Spleen (tissue), 11 donors: ENCODE measurements at regions not wholly inside any gene's neighbourhood (a gene's known extent, or its start where the extent isn't known, plus 50 kb on each side); places are given as distances from the start of the nearest gene placed in this dataset.
A peak's percentile ranks its signal among the peaks of the same experiment; 100 is the strongest.

Source experiments
- DNase-seq: peaks from one replicate; pipeline ENCODE4 v3.0.0-alpha.2; 2020
- H3K27ac ChIP-seq, 8 donors: fragments of 200-600 bp; sonication (generic) in 7 of 8; 1 replicate in 4 of 8; 2 replicates in 4 of 8; pipeline versions ENCODE4 v1.5.0 to v1.8.0; 2016 to 2021; ENCODE audit warnings: inconsistent platforms in 4 of 8, mild to moderate bottlenecking in 4 of 8, moderate library complexity in 1 of 8
- H3K27me3 ChIP-seq, 7 donors: fragments of 200-600 bp; sonication (generic) in 6 of 7; replicated peaks in 1 of 7; 1 replicate in 4 of 7; 2 replicates in 3 of 7; pipeline versions ENCODE4 v1.5.0 to v1.8.0; 2016 to 2021; ENCODE audit warnings: inconsistent platforms in 3 of 7, mild to moderate bottlenecking in 1 of 7
- H3K36me3 ChIP-seq, 6 donors: fragments of 200-600 bp; sonication (generic) in 5 of 6; 1 replicate in 4 of 6; 2 replicates in 2 of 6; pipeline versions ENCODE4 v1.5.0 to v1.8.0; 2016 to 2021; ENCODE audit warnings: inconsistent platforms in 2 of 6
- H3K4me1 ChIP-seq, 6 donors: fragments of 200-600 bp; sonication (generic) in 5 of 6; 1 replicate in 3 of 6; 2 replicates in 3 of 6; pipeline versions ENCODE4 v1.5.0 to v1.8.0; 2016 to 2021; ENCODE audit warnings: inconsistent platforms in 3 of 6
- H3K4me3 ChIP-seq, 8 donors: fragments of 200-600 bp; sonication (generic) in 7 of 8; 1 replicate in 4 of 8; 2 replicates in 4 of 8; pipeline versions ENCODE4 v1.5.0 to v1.8.0; 2016 to 2021; ENCODE audit warnings: inconsistent platforms in 4 of 8, mild to moderate bottlenecking in 4 of 8, moderate library complexity in 2 of 8
- H3K9me3 ChIP-seq, 8 donors: fragments of 200-600 bp; sonication (generic) in 7 of 8; 1 replicate in 4 of 8; 2 replicates in 4 of 8; pipeline versions ENCODE4 v1.5.0 to v1.8.0; 2016 to 2021; ENCODE audit warnings: inconsistent platforms in 4 of 8
- POLR2A ChIP-seq, 3 donors: fragments of 450-650 bp; IDR thresholded peaks; one replicate each; pipeline ENCODE4 v1.5.1; 2017; ENCODE audit warnings: antibody characterized with exemption in 3 of 3, mild to moderate bottlenecking in 1 of 3
- POLR2AphosphoS5 ChIP-seq, 3 donors: sonication (generic); formaldehyde crosslinking; IDR thresholded peaks; one replicate each; pipeline ENCODE4 v1.5.1; 2017; ENCODE audit warnings: antibody characterized with exemption in 3 of 3
- WGBS, 5 donors: extraction: QIAGEN DNeasy Blood & Tissue Kit in 3 of 5; methylation state at CpG; one replicate each; pipeline versions ENCODE4 v1.1.5 to v1.1.7; 2013 to 2018; 5-methylcytosine and 5-hydroxymethylcytosine counted together
- intact Hi-C: fragments of 100-400 bp; cut with DNase I; formaldehyde crosslinking; loops from one replicate; pipeline ENCODE4 v1.15.0; 2023; ENCODE audit warnings: low total_unique reads
- TF ChIP-seq, protein P1 (sequence below), 11 experiments: fragments of 200-600 bp in 7 of 11; fragments of 450-650 bp in 4 of 11; sonication (generic) in 4 of 11; IDR thresholded peaks in 8 of 11; conservative IDR thresholded peaks in 3 of 11; 1 replicate in 7 of 11; 2 replicates in 4 of 11; pipeline versions ENCODE4 v1.4.0 to v1.8.0; 2016 to 2021; ENCODE audit warnings: antibody characterized with exemption in 11 of 11, inconsistent platforms in 4 of 11, mild to moderate bottlenecking in 1 of 11
- donor health status: healthy with polysubstance abuse.
- donor health status: DM: no; HTN: no; CAD: no; lungs with moderate emphysema.
- donor health status: DM: no; HTN: no; CAD: no.
- donor health status: Bipolar disorder and iron deficiency.
- donor health status: healthy.
- donor health status: DM: no; HTN: no; CAD: no.
- donor health status: DM: yes; HTN: yes; CAD: no.

GRCh38 chr1:23624440-23624839 lies 65.1 kb upstream of the ID3 start:
- WGBS, 5 donors: 42 to 56% (median 51%) methylated on average over 4 of the region's 4 CpGs
- DNase-seq: no peak
- Histone ChIP-seq H3K36me3 (no peaks in the 10 kb centered on the region), H3K4me1 (peaks cover 6 to 90% (median 30%) of the 10 kb centered on the region in 6 donors), H3K27me3 (peaks cover 0 to 14% (median 5%) of the 10 kb centered on the region in 7 donors), H3K27ac (peak overlapping the region in 2 of 8 donors; percentile 21 to 62), H3K9me3 (no peaks in the 10 kb centered on the region), H3K4me3 (no peak overlapping the region)
- intact Hi-C loops: no loop called here
- no peak for TF ChIP-seq POLR2A (IDR thresholded peaks at IDR 0.05)
- TF ChIP-seq, protein P1, sequence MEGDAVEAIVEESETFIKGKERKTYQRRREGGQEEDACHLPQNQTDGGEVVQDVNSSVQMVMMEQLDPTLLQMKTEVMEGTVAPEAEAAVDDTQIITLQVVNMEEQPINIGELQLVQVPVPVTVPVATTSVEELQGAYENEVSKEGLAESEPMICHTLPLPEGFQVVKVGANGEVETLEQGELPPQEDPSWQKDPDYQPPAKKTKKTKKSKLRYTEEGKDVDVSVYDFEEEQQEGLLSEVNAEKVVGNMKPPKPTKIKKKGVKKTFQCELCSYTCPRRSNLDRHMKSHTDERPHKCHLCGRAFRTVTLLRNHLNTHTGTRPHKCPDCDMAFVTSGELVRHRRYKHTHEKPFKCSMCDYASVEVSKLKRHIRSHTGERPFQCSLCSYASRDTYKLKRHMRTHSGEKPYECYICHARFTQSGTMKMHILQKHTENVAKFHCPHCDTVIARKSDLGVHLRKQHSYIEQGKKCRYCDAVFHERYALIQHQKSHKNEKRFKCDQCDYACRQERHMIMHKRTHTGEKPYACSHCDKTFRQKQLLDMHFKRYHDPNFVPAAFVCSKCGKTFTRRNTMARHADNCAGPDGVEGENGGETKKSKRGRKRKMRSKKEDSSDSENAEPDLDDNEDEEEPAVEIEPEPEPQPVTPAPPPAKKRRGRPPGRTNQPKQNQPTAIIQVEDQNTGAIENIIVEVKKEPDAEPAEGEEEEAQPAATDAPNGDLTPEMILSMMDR (IDR thresholded peaks at IDR 0.05 in 8 of 11, conservative IDR thresholded peaks at IDR 0.05 in 3 of 11): no peak
- no peak for TF ChIP-seq POLR2AphosphoS5 (IDR thresholded peaks at IDR 0.05)

- H3K4me3 ChIP-seq: no peak overlapping the region
- no peak for DNase-seq
- no peaks in the 10 kb centered on the region for H3K9me3 ChIP-seq
- intact Hi-C loops: no loop called here
- H3K4me1 ChIP-seq: peaks cover 6 to 79% (median 26%) of the 10 kb centered on the region in 6 donors
- H3K27ac ChIP-seq: peak overlapping the region in 2 of 8 donors; percentile 79 to 89
- TF ChIP-seq POLR2AphosphoS5 (IDR thresholded peaks at IDR 0.05) (no peak), POLR2A (IDR thresholded peaks at IDR 0.05) (no peak)
- TF ChIP-seq, protein P1 (IDR thresholded peaks at IDR 0.05 in 8 of 11, conservative IDR thresholded peaks at IDR 0.05 in 3 of 11): no peak
- H3K36me3 ChIP-seq: no peaks in the 10 kb centered on the region
- WGBS, 5 donors: 92 to 96% (median 92%) methylated on average over 4 of the region's 4 CpGs
- H3K27me3 ChIP-seq: peaks cover 0 to 27% (median 8%) of the 10 kb centered on the region in 7 donors
These were observed 63.0 kb upstream of the ID3 start for GRCh38 chr1:23622284-23622683.

- 81 to 87% (median 86%) methylated on average over 5 of the region's 5 CpGs for WGBS, 5 donors
- no peak for DNase-seq
- Histone ChIP-seq H3K4me3 (peak overlapping the region in 1 of 8 donors; percentile 60), H3K4me1 (peaks cover 6 to 68% (median 20%) of the 10 kb centered on the region in 6 donors), H3K27ac (peak overlapping the region in 7 of 8 donors; percentile 72 to 89 (median 79)), H3K36me3 (no peaks in the 10 kb centered on the region), H3K9me3 (no peaks in the 10 kb centered on the region), H3K27me3 (peaks cover 0 to 27% (median 8%) of the 10 kb centered on the region in 7 donors)
- TF ChIP-seq, protein P1 (IDR thresholded peaks at IDR 0.05 in 8 of 11, conservative IDR thresholded peaks at IDR 0.05 in 3 of 11): no peak
- TF ChIP-seq POLR2AphosphoS5 (IDR thresholded peaks at IDR 0.05) (no peak), POLR2A (IDR thresholded peaks at IDR 0.05) (no peak)
- intact Hi-C loops: no loop called here
These were observed 61.3 kb upstream of the ID3 start for GRCh38 chr1:23620605-23621004.

DNA sequence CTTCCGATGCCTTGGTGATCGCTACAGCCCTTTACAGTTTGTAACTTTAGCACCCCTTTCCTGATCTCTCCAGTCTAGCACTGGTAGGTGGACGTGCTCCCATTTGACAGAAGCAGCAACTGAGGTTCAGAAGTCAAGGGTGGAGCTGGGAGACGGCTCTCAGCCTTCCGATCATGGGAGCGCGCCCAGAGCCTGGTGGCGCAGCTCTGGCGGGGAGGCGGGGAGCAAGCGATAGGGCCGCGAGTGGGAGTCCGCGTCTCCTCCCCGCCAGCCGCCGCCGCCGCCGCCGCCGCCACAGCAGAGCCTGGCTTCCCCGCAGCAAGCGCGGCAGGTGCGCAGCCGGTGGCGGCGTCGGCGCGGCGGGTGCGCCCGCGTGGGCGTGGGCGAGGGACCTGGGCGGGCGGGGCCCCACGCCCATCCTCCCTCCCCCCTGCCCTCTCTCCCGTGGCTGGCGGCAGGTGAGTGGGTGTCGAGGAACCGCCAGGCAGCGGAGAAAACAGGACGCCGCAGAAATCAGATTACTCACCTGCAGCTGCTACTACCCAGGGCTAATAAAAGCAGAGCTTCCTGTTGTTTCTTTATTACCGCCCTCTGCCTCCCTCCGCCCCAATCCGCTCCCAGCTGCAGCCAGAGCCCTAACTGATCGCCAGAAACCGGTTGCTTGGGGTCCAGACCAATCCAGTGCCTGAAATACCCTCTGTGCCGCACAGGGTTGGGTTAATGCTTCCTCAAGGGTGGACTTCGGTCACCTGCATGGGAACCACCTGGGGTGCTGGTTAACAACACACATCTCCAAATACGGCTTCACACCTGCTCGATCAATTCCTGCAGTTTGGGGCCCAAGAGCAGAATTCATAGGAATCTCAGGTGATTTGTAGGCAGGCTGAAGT lies 60.2 kb upstream of the ID3 start:
- peaks cover 6 to 68% (median 23%) of the 10 kb centered on the region in 6 donors for H3K4me1 ChIP-seq
- WGBS, 5 donors: 6 to 16% (median 10%) methylated on average over 15 to 58 of the region's 58 CpGs
- H3K36me3 ChIP-seq: no peaks in the 10 kb centered on the region
- peak overlapping the region; percentile 54 to 89 (median 76) for H3K27ac ChIP-seq
- intact Hi-C loops: no loop called here
- peak overlapping the region in 7 of 8 donors; percentile 4 to 60 (median 14) for H3K4me3 ChIP-seq
- peak; percentile 71 to 82 (median 75) for TF ChIP-seq POLR2AphosphoS5 (IDR thresholded peaks at IDR 0.05)
- peak in 2 of 3 donors; percentile 6 to 17 for TF ChIP-seq POLR2A (IDR thresholded peaks at IDR 0.05)
- TF ChIP-seq, protein P1 (IDR thresholded peaks at IDR 0.05 in 8 of 11, conservative IDR thresholded peaks at IDR 0.05 in 3 of 11): no peak
- no peaks in the 10 kb centered on the region for H3K9me3 ChIP-seq
- H3K27me3 ChIP-seq: peaks cover 0 to 27% (median 8%) of the 10 kb centered on the region in 7 donors
- DNase-seq: peak; percentile 93
